ENCODE measurements at regions not wholly inside any gene's neighbourhood (a gene's known extent, or its start where the extent isn't known, plus 50 kb on each side); places are given as distances from the start of the nearest gene placed in this dataset.

DNA sequence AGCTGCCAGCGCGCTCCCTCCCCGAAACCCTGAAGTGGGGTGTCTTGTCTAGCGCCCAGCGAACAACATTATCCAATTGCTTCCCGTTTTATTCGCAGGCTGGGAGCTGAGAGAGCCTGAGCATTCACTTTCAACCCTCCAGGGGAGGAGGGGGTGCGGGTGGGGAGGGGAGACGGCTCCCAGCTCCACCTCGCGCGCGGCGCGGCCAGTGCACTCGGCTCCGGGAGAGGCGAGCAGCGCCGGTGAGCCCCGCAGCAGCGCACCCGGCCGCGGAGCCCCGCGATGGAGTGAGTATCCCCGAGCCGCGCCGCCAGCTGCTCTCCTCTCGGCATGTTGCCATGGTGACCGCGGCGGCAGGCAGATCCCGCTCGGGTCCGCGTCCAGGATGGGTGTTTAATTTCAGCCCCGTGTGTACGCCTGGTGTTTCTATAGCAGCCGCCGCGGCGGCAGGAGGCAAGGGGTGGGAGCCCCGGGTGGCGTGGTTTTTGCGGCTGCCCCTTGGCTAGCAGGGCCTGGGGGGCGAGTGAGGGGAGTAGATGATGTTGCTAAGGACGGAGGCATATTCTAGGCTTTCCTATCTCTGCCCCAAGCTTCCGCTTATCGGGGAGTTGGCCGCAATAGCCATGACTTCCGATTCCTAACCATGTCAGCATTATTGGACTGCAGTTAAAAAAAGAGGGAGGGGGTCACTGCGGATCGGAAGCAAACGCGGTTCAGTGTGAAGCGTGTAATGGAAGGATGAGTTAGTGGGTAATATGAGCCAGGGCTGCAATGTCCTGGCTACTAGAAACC lies 139.2 kb upstream of the PALM2AKAP2 start:
- peaks cover 3% of the 10 kb centered on the region for H3K4me1 ChIP-seq (ENCODE audit: control insufficient read depth, insufficient read depth, low read length)
- H3K27me3 Mint-ChIP-seq (ENCODE audit: insufficient read depth) = peaks cover 73% of the 10 kb centered on the region
- peak overlapping the region; percentile 54 for H3K4me3 Mint-ChIP-seq
- 8 to 15% methylated on average over 4 to 59 of the region's 59 CpGs for WGBS, 2 experiments (ENCODE audit: insufficient coverage in 1 of 2, insufficient read length in 1 of 2)
- H3K4me3 ChIP-seq (ENCODE audit: low read length) = peak overlapping the region; percentile 74
- H3K27ac ChIP-seq (ENCODE audit: low read depth, low read length) = peak overlapping the region; percentile 45
- H3K4me1 Mint-ChIP-seq = peaks cover 12% of the 10 kb centered on the region
- DNase-seq = peak; percentile 80
- no peaks in the 10 kb centered on the region for H3K36me3 Mint-ChIP-seq (ENCODE audit: low read depth)
- H3K27ac Mint-ChIP-seq = no peak overlapping the region
- peaks cover 8% of the 10 kb centered on the region for H3K9me3 Mint-ChIP-seq
- TF ChIP-seq, protein P1, sequence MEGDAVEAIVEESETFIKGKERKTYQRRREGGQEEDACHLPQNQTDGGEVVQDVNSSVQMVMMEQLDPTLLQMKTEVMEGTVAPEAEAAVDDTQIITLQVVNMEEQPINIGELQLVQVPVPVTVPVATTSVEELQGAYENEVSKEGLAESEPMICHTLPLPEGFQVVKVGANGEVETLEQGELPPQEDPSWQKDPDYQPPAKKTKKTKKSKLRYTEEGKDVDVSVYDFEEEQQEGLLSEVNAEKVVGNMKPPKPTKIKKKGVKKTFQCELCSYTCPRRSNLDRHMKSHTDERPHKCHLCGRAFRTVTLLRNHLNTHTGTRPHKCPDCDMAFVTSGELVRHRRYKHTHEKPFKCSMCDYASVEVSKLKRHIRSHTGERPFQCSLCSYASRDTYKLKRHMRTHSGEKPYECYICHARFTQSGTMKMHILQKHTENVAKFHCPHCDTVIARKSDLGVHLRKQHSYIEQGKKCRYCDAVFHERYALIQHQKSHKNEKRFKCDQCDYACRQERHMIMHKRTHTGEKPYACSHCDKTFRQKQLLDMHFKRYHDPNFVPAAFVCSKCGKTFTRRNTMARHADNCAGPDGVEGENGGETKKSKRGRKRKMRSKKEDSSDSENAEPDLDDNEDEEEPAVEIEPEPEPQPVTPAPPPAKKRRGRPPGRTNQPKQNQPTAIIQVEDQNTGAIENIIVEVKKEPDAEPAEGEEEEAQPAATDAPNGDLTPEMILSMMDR (conservative IDR thresholded peaks at IDR 0.05) = no peak
- H3K9me3 ChIP-seq (ENCODE audit: control insufficient read depth, low read length) = peaks cover 5% of the 10 kb centered on the region
- H3K9ac ChIP-seq (ENCODE audit: extremely low read depth, low read length, poor library complexity, severe bottlenecking) = no peak overlapping the region
- peaks cover 64% of the 10 kb centered on the region for H3K27me3 ChIP-seq (ENCODE audit: control insufficient read depth, insufficient read depth, low read length, poor library complexity, severe bottlenecking)
- no peaks in the 10 kb centered on the region for H3K36me3 ChIP-seq (ENCODE audit: control insufficient read depth, insufficient read depth, low read length)

DNA sequence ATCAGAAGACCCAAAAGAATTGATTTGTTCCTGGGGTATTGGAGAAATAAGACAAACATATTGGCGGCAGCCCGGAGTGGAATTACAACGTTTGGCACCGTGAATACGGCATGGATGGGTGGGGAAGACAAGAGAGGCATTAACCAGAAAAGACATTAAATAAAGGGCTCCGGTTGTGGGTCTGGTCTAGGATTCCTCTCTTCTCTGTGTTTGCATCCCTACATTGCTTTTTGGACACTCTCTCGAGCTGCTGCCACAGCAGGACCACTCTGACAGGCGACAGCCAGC lies 138.7 kb upstream of the PALM2AKAP2 start:
- no peak overlapping the region for H3K27ac ChIP-seq (ENCODE audit: low read depth, low read length)
- no peaks in the 10 kb centered on the region for H3K36me3 ChIP-seq (ENCODE audit: control insufficient read depth, insufficient read depth, low read length)
- peaks cover 8% of the 10 kb centered on the region for H3K9me3 Mint-ChIP-seq
- no peak overlapping the region for H3K27ac Mint-ChIP-seq
- H3K4me1 ChIP-seq (ENCODE audit: control insufficient read depth, insufficient read depth, low read length) = peaks cover 3% of the 10 kb centered on the region
- no peak overlapping the region for H3K4me3 ChIP-seq (ENCODE audit: low read length)
- H3K4me3 Mint-ChIP-seq = no peak overlapping the region
- H3K36me3 Mint-ChIP-seq (ENCODE audit: low read depth) = no peaks in the 10 kb centered on the region
- H3K9me3 ChIP-seq (ENCODE audit: control insufficient read depth, low read length) = peaks cover 5% of the 10 kb centered on the region
- TF ChIP-seq, protein P1 (conservative IDR thresholded peaks at IDR 0.05) = no peak
- H3K9ac ChIP-seq (ENCODE audit: extremely low read depth, low read length, poor library complexity, severe bottlenecking) = no peak overlapping the region
- H3K27me3 Mint-ChIP-seq (ENCODE audit: insufficient read depth) = peaks cover 72% of the 10 kb centered on the region
- DNase-seq = no peak
- H3K27me3 ChIP-seq (ENCODE audit: control insufficient read depth, insufficient read depth, low read length, poor library complexity, severe bottlenecking) = peaks cover 63% of the 10 kb centered on the region
- peaks cover 12% of the 10 kb centered on the region for H3K4me1 Mint-ChIP-seq
- 61 to 69% methylated on average over 8 of the region's 8 CpGs for WGBS, 2 experiments (ENCODE audit: insufficient coverage in 1 of 2, insufficient read length in 1 of 2)

DNA sequence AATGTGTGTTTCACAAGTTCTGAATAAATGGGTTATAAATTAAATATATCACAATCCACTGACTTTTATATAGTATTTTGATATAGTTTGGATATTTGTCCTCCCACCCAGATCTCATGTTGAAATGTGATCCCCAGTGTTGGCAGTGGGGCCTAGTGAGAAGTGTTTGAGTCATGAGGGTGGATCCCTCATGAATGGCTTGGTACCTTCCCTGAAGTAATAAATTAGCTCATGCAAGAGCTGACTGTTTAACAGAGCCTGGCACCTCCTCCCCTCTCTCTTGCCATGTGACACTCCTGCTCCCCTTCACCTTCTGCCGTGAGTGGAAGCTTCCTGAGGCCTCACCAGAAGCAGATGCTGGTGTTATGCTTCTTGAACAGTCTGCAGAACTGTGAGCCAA lies 127.9 kb upstream of the PALM2AKAP2 start:
- peaks cover 18% of the 10 kb centered on the region for H3K27me3 Mint-ChIP-seq (ENCODE audit: insufficient read depth)
- no peak overlapping the region for H3K4me3 ChIP-seq (ENCODE audit: low read length)
- no peaks in the 10 kb centered on the region for H3K36me3 ChIP-seq (ENCODE audit: control insufficient read depth, insufficient read depth, low read length)
- DNase-seq = no peak
- H3K4me1 Mint-ChIP-seq = no peaks in the 10 kb centered on the region
- H3K4me3 Mint-ChIP-seq = no peak overlapping the region
- H3K9ac ChIP-seq (ENCODE audit: extremely low read depth, low read length, poor library complexity, severe bottlenecking) = no peak overlapping the region
- H3K27ac ChIP-seq (ENCODE audit: low read depth, low read length) = no peak overlapping the region
- H3K36me3 Mint-ChIP-seq (ENCODE audit: low read depth) = no peaks in the 10 kb centered on the region
- no peak overlapping the region for H3K27ac Mint-ChIP-seq
- H3K27me3 ChIP-seq (ENCODE audit: control insufficient read depth, insufficient read depth, low read length, poor library complexity, severe bottlenecking) = no peaks in the 10 kb centered on the region
- H3K4me1 ChIP-seq (ENCODE audit: control insufficient read depth, insufficient read depth, low read length) = no peaks in the 10 kb centered on the region
- no peaks in the 10 kb centered on the region for H3K9me3 ChIP-seq (ENCODE audit: control insufficient read depth, low read length)
- no peaks in the 10 kb centered on the region for H3K9me3 Mint-ChIP-seq
- 89 to 92% methylated on average over 1 of the region's 1 CpG for WGBS, 2 experiments (ENCODE audit: insufficient coverage in 1 of 2, insufficient read length in 1 of 2)
- TF ChIP-seq, protein P1 (conservative IDR thresholded peaks at IDR 0.05) = no peak
